Liver (tissue), 3 donors: ENCODE measurements at regions not wholly inside any gene's neighbourhood (a gene's known extent, or its start where the extent isn't known, plus 50 kb on each side); places are given as distances from the start of the nearest gene placed in this dataset.

Source experiments
- ATF3 ChIP-seq: IDR thresholded peaks from 2 replicates; pipeline ENCODE4 v1.6.1; 2016; ENCODE audit warnings: antibody characterized with exemption
- CTCF ChIP-seq: fragments of 150-350 bp; IDR thresholded peaks from 2 replicates; pipeline ENCODE4 v1.5.1; 2017; ENCODE audit warnings: improper control_type of control experiment, low read depth, low read length; ENCODE audit not compliant: missing input control
- EGR1 ChIP-seq, 2 donors: IDR thresholded peaks; 2 replicates each; pipeline ENCODE4 v1.6.1; 2016 to 2018; ENCODE audit warnings: antibody characterized with exemption in 2 of 2, low read depth in 2 of 2
- GABPA ChIP-seq, 2 donors: IDR thresholded peaks in 1 of 2; conservative IDR thresholded peaks in 1 of 2; 2 replicates each; pipeline ENCODE4 v1.6.1; 2016; ENCODE audit warnings: antibody characterized with exemption in 2 of 2, mild to moderate bottlenecking in 1 of 2, moderate library complexity in 1 of 2
- MAX ChIP-seq: IDR thresholded peaks from 2 replicates; pipeline ENCODE4 v1.6.1; 2016; ENCODE audit warnings: antibody characterized with exemption
- REST ChIP-seq: IDR thresholded peaks from 2 replicates; pipeline ENCODE4 v1.6.1; 2016; ENCODE audit warnings: antibody characterized with exemption, mild to moderate bottlenecking
- SP1 ChIP-seq: IDR thresholded peaks from 2 replicates; pipeline ENCODE4 v1.6.1; 2018; ENCODE audit warnings: antibody characterized with exemption, mild to moderate bottlenecking
- TAF1 ChIP-seq: conservative IDR thresholded peaks from 2 replicates; pipeline ENCODE4 v1.6.1; 2016; ENCODE audit warnings: antibody characterized with exemption, mild to moderate bottlenecking
- YY1 ChIP-seq: IDR thresholded peaks from 2 replicates; pipeline ENCODE4 v1.6.1; 2016; ENCODE audit warnings: antibody characterized with exemption, mild to moderate bottlenecking
- donor health status: healthy.
- donor health status: healthy.

GRCh38 chr2:12217175-12217574, 470.7 kb downstream of the LPIN1 start:
- TF ChIP-seq CTCF (no peak), MAX (no peak), YY1 (no peak), TAF1 (no peak), ATF3 (no peak), SP1 (no peak), GABPA (IDR thresholded peaks at IDR 0.05 in 1 of 2, conservative IDR thresholded peaks at IDR 0.05 in 1 of 2) (no peak), EGR1 (IDR thresholded peaks at IDR 0.05; ENCODE audit: low read depth in 2 of 2) (no peak), REST (no peak)
